ENCODE measurements at regions not wholly inside any gene's neighbourhood (a gene's known extent, or its start where the extent isn't known, plus 50 kb on each side); places are given as distances from the start of the nearest gene placed in this dataset.

- 67 to 71% methylated on average over 3 of the region's 3 CpGs for WGBS, 2 donors
- H3K27me3 ChIP-seq, result no peaks in the 10 kb centered on the region
Observed at GRCh38 chr5:86765778-86766502, 148.2 kb downstream of the COX7C start.

GRCh38 chr5:86768699-86769202, 151.0 kb downstream of the COX7C start:
- H3K27me3 ChIP-seq, result no peaks in the 10 kb centered on the region
- no peak for TF ChIP-seq CTCF (IDR thresholded peaks at IDR 0.05)
- H3K27ac ChIP-seq, result no peak overlapping the region
- DNase-seq (no peak), ATAC-seq (no peak)
- H3K9me3 ChIP-seq, result peaks cover 0 to 27% (median 5%) of the 10 kb centered on the region in 11 donors
- WGBS, 2 donors, result 88 to 89% methylated on average over 2 of the region's 2 CpGs
- no peaks in the 10 kb centered on the region for H3K4me1 ChIP-seq
- intact Hi-C loops (cut with DNase I), result no loop called here
- H3K4me3 ChIP-seq, result no peak overlapping the region
- H3K36me3 ChIP-seq, result no peaks in the 10 kb centered on the region

More at GRCh38 chr5:86765778-86766502, 148.2 kb downstream of the COX7C start:
- Histone ChIP-seq H3K27ac (no peak overlapping the region), H3K4me3 (no peak overlapping the region), H3K36me3 (no peaks in the 10 kb centered on the region), H3K9me3 (peaks cover 0 to 14% (median 4%) of the 10 kb centered on the region in 11 donors), H3K4me1 (no peaks in the 10 kb centered on the region)
- no peak for TF ChIP-seq CTCF (IDR thresholded peaks at IDR 0.05)
- ATAC-seq (no peak), DNase-seq (no peak)
- intact Hi-C loops (cut with DNase I), result no loop called here

GRCh38 chr5:86780018-86780417, 162.3 kb downstream of the COX7C start:
- TF ChIP-seq CTCF (IDR thresholded peaks at IDR 0.05), result no peak
- H3K27me3 ChIP-seq, result no peaks in the 10 kb centered on the region
- no peak overlapping the region for H3K4me3 ChIP-seq
- H3K36me3 ChIP-seq, result no peaks in the 10 kb centered on the region
- intact Hi-C loops (cut with DNase I), result no loop called here
- H3K4me1 ChIP-seq, result no peaks in the 10 kb centered on the region
- DNase-seq (no peak), ATAC-seq (no peak)
- no peak overlapping the region for H3K27ac ChIP-seq
- peaks cover 0 to 14% (median 0%) of the 10 kb centered on the region in 11 donors for H3K9me3 ChIP-seq

- no peaks in the 10 kb centered on the region for H3K36me3 ChIP-seq
- H3K27me3 ChIP-seq, result no peaks in the 10 kb centered on the region
- no peaks in the 10 kb centered on the region for H3K9me3 ChIP-seq
- no peak for TF ChIP-seq CTCF (IDR thresholded peaks at IDR 0.05)
- no peaks in the 10 kb centered on the region for H3K4me1 ChIP-seq
- intact Hi-C loops (cut with DNase I), result no loop called here
- peak in 1 of 2 donors; percentile 8 for DNase-seq
- peak overlapping the region in 1 of 10 donors; percentile 23 for H3K27ac ChIP-seq
- peak in 5 of 8 donors; percentile 52 to 86 (median 54) for ATAC-seq
- no peak overlapping the region for H3K4me3 ChIP-seq
- 8 to 12% methylated on average over 2 of the region's 2 CpGs for WGBS, 2 donors
Observed at GRCh38 chr5:86786955-86787354, 169.2 kb downstream of the COX7C start.

Data from heart right ventricle (tissue), 16 donors.